ENCODE measurements at regions not wholly inside any gene's neighbourhood (a gene's known extent, or its start where the extent isn't known, plus 50 kb on each side); places are given as distances from the start of the nearest gene placed in this dataset.
"Not testable (repeated sequence)": the region's sequence is repeated elsewhere in the genome, so short reads cannot be mapped to it uniquely, and the experiment has no call there.

- H3K79me2 ChIP-seq (ENCODE audit: control insufficient read depth, insufficient read depth, low read length): no peaks in the 10 kb centered on the region
- no peaks in the 10 kb centered on the region for H4K20me1 ChIP-seq (ENCODE audit: control insufficient read depth, extremely low read depth, insufficient read depth, low read length)
- no peaks in the 10 kb centered on the region for H3K9me3 ChIP-seq (ENCODE audit: control insufficient read depth, insufficient read depth, low read depth, low read length)
- no peak overlapping the region for H3K27ac ChIP-seq (ENCODE audit: insufficient read depth, low read length)
- H3K4me2 ChIP-seq (ENCODE audit: extremely low read depth, insufficient read depth, low read length): no peak overlapping the region
- no peak overlapping the region for H2AFZ ChIP-seq (ENCODE audit: low read length)
- H3K4me3 ChIP-seq (replicated peaks in 1 of 4; ENCODE audit: control extremely low read depth in 1 of 4, insufficient read depth in 1 of 4, low read depth in 3 of 4, low read length in 4 of 4): no peak overlapping the region
- H3K36me3 ChIP-seq (ENCODE audit: control insufficient read depth, insufficient read depth, low read length): no peaks in the 10 kb centered on the region
- no peak overlapping the region for H3K9ac ChIP-seq (ENCODE audit: insufficient read depth, low read length)
- TF ChIP-seq EZH2 (IDR thresholded peaks at IDR 0.05; ENCODE audit: low read length, missing control alignments): no peak
- TF ChIP-seq CTCF (conservative IDR thresholded peaks at IDR 0.05 in 1 of 2, IDR thresholded peaks at IDR 0.05 in 1 of 2; ENCODE audit: low read depth in 1 of 2, low read length in 2 of 2): no peak
- peaks cover 3% of the 10 kb centered on the region for H3K27me3 ChIP-seq (ENCODE audit: control insufficient read depth, insufficient read depth, low read length)
- no peak for DNase-seq (ENCODE audit: low read depth in 2 of 2)
- H3K4me1 ChIP-seq (ENCODE audit: control insufficient read depth, extremely low read depth, insufficient read depth, low read length): no peaks in the 10 kb centered on the region
These were observed 101.7 kb upstream of the FMN2 start for GRCh38 chr1:239989990-239990389.

GRCh38 chr1:239992566-239992965 lies 99.1 kb upstream of the FMN2 start:
- not testable (repeated sequence) for DNase-seq (ENCODE audit: low read depth in 2 of 2); H3K4me3 ChIP-seq (replicated peaks in 1 of 4; ENCODE audit: control extremely low read depth in 1 of 4, insufficient read depth in 1 of 4, low read depth in 3 of 4, low read length in 4 of 4); H3K4me2 ChIP-seq (ENCODE audit: extremely low read depth, insufficient read depth, low read length); H3K9ac ChIP-seq (ENCODE audit: insufficient read depth, low read length); H3K4me1 ChIP-seq (ENCODE audit: control insufficient read depth, extremely low read depth, insufficient read depth, low read length); H3K79me2 ChIP-seq (ENCODE audit: control insufficient read depth, insufficient read depth, low read length); H3K27ac ChIP-seq (ENCODE audit: insufficient read depth, low read length); H3K9me3 ChIP-seq (ENCODE audit: control insufficient read depth, insufficient read depth, low read depth, low read length); H4K20me1 ChIP-seq (ENCODE audit: control insufficient read depth, extremely low read depth, insufficient read depth, low read length); H3K36me3 ChIP-seq (ENCODE audit: control insufficient read depth, insufficient read depth, low read length); H2AFZ ChIP-seq (ENCODE audit: low read length)
- H3K27me3 ChIP-seq (ENCODE audit: control insufficient read depth, insufficient read depth, low read length): peaks cover 26% of the 10 kb centered on the region

- no peak overlapping the region for H3K27ac ChIP-seq (ENCODE audit: insufficient read depth, low read length)
These were observed 98.3 kb upstream of the FMN2 start for GRCh38 chr1:239993366-239993765.

More at GRCh38 chr1:239993366-239993765, 98.3 kb upstream of the FMN2 start:
- Histone ChIP-seq H3K4me1 (ENCODE audit: control insufficient read depth, extremely low read depth, insufficient read depth, low read length) (no peaks in the 10 kb centered on the region), H3K36me3 (ENCODE audit: control insufficient read depth, insufficient read depth, low read length) (no peaks in the 10 kb centered on the region), H3K9ac (ENCODE audit: insufficient read depth, low read length) (no peak overlapping the region), H3K4me3 (replicated peaks in 1 of 4; ENCODE audit: control extremely low read depth in 1 of 4, insufficient read depth in 1 of 4, low read depth in 3 of 4, low read length in 4 of 4) (no peak overlapping the region), H3K27me3 (ENCODE audit: control insufficient read depth, insufficient read depth, low read length) (peaks cover 26% of the 10 kb centered on the region), H2AFZ (ENCODE audit: low read length) (no peak overlapping the region), H3K9me3 (ENCODE audit: control insufficient read depth, insufficient read depth, low read depth, low read length) (no peaks in the 10 kb centered on the region), H3K79me2 (ENCODE audit: control insufficient read depth, insufficient read depth, low read length) (no peaks in the 10 kb centered on the region), H3K4me2 (ENCODE audit: extremely low read depth, insufficient read depth, low read length) (no peak overlapping the region), H4K20me1 (ENCODE audit: control insufficient read depth, extremely low read depth, insufficient read depth, low read length) (no peaks in the 10 kb centered on the region)
- no peak for TF ChIP-seq EZH2 (IDR thresholded peaks at IDR 0.05; ENCODE audit: low read length, missing control alignments)
- no peak for TF ChIP-seq CTCF (conservative IDR thresholded peaks at IDR 0.05 in 1 of 2, IDR thresholded peaks at IDR 0.05 in 1 of 2; ENCODE audit: low read depth in 1 of 2, low read length in 2 of 2)
- DNase-seq (ENCODE audit: low read depth in 2 of 2): no peak
